ENCODE measurements at regions not wholly inside any gene's neighbourhood (a gene's known extent, or its start where the extent isn't known, plus 50 kb on each side); places are given as distances from the start of the nearest gene placed in this dataset.

DNA sequence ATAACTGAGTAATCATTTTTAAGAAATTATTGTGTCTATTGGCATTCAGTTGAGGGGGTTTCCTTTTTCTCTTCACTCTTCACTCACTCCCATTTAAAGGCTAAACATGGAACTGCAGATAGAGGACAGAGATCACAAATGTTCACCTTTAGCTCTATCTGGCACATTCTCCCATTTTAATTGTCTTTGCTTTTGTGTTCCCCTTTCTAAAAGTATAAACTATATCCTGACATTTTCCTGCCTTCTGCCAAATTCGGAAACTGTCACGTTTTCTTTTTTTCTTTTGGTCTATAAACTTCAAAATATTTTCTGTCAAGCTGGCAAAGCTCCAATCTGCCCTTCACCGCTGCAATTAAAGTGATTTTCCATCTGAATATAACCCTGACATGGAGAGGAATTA is 219.8 kb upstream of the CDKN3 start:
- no peak for TF ChIP-seq RAD21 (conservative IDR thresholded peaks at IDR 0.05)
- no peak for TF ChIP-seq EZH2 (IDR thresholded peaks at IDR 0.05; ENCODE audit: borderline replicate concordance, insufficient read depth, low read length, poor library complexity, severe bottlenecking)
- TF ChIP-seq, protein P1, sequence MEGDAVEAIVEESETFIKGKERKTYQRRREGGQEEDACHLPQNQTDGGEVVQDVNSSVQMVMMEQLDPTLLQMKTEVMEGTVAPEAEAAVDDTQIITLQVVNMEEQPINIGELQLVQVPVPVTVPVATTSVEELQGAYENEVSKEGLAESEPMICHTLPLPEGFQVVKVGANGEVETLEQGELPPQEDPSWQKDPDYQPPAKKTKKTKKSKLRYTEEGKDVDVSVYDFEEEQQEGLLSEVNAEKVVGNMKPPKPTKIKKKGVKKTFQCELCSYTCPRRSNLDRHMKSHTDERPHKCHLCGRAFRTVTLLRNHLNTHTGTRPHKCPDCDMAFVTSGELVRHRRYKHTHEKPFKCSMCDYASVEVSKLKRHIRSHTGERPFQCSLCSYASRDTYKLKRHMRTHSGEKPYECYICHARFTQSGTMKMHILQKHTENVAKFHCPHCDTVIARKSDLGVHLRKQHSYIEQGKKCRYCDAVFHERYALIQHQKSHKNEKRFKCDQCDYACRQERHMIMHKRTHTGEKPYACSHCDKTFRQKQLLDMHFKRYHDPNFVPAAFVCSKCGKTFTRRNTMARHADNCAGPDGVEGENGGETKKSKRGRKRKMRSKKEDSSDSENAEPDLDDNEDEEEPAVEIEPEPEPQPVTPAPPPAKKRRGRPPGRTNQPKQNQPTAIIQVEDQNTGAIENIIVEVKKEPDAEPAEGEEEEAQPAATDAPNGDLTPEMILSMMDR (IDR thresholded peaks at IDR 0.05; ENCODE audit: poor library complexity, severe bottlenecking): no peak
- no peak for TF ChIP-seq TAF1 (IDR thresholded peaks at IDR 0.05; ENCODE audit: low read depth)
- no peak for TF ChIP-seq POLR2AphosphoS5 (IDR thresholded peaks at IDR 0.05)
- TF ChIP-seq, protein P2, sequence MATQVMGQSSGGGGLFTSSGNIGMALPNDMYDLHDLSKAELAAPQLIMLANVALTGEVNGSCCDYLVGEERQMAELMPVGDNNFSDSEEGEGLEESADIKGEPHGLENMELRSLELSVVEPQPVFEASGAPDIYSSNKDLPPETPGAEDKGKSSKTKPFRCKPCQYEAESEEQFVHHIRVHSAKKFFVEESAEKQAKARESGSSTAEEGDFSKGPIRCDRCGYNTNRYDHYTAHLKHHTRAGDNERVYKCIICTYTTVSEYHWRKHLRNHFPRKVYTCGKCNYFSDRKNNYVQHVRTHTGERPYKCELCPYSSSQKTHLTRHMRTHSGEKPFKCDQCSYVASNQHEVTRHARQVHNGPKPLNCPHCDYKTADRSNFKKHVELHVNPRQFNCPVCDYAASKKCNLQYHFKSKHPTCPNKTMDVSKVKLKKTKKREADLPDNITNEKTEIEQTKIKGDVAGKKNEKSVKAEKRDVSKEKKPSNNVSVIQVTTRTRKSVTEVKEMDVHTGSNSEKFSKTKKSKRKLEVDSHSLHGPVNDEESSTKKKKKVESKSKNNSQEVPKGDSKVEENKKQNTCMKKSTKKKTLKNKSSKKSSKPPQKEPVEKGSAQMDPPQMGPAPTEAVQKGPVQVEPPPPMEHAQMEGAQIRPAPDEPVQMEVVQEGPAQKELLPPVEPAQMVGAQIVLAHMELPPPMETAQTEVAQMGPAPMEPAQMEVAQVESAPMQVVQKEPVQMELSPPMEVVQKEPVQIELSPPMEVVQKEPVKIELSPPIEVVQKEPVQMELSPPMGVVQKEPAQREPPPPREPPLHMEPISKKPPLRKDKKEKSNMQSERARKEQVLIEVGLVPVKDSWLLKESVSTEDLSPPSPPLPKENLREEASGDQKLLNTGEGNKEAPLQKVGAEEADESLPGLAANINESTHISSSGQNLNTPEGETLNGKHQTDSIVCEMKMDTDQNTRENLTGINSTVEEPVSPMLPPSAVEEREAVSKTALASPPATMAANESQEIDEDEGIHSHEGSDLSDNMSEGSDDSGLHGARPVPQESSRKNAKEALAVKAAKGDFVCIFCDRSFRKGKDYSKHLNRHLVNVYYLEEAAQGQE (IDR thresholded peaks at IDR 0.05; ENCODE audit: borderline replicate concordance): no peak
- TF ChIP-seq EP300 (conservative IDR thresholded peaks at IDR 0.05; ENCODE audit: poor library complexity, severe bottlenecking): no peak
- TF ChIP-seq SMC3 (conservative IDR thresholded peaks at IDR 0.05; ENCODE audit: poor library complexity): no peak

All from neural cell (in vitro differentiated cells).